Fibroblast of lung (primary cell): ENCODE measurements at regions not wholly inside any gene's neighbourhood (a gene's known extent, or its start where the extent isn't known, plus 50 kb on each side); places are given as distances from the start of the nearest gene placed in this dataset.

Source experiments
- CTCF ChIP-seq, 2 donors: IDR thresholded peaks in 1 of 2; conservative IDR thresholded peaks in 1 of 2; 1 replicate in 1 of 2; 2 replicates in 1 of 2; pipeline ENCODE4 v1.5.1; 2011 to 2012; ENCODE audit warnings: low read length in 2 of 2, control low read depth in 1 of 2, inconsistent platforms in 1 of 2, low read depth in 1 of 2, mild to moderate bottlenecking in 1 of 2
- EZH2 ChIP-seq: IDR thresholded peaks from 2 replicates; pipeline ENCODE4 v1.5.1; 2012; ENCODE audit warnings: low read length, control low read depth, mild to moderate bottlenecking; ENCODE audit errors: missing control alignments

- TF ChIP-seq CTCF (conservative IDR thresholded peaks at IDR 0.05 in 1 of 2, IDR thresholded peaks at IDR 0.05 in 1 of 2; ENCODE audit: low read depth in 1 of 2, low read length in 2 of 2) (no peak), EZH2 (no peak)
Measured at GRCh38 chr1:232101231-232101630, 474.6 kb downstream of the DISC1 start.
